ENCODE measurements at regions not wholly inside any gene's neighbourhood (a gene's known extent, or its start where the extent isn't known, plus 50 kb on each side); places are given as distances from the start of the nearest gene placed in this dataset.
"Not testable (repeated sequence)": the region's sequence is repeated elsewhere in the genome, so short reads cannot be mapped to it uniquely, and the experiment has no call there.

- no peak for DNase-seq
Observed at GRCh38 chr12:131192951-131193350, 239.2 kb downstream of the ADGRD1 start.

- no peak for DNase-seq
Observed at GRCh38 chr12:131194166-131194565, 240.5 kb downstream of the ADGRD1 start.

GRCh38 chr12:131195796-131196195 is 242.1 kb downstream of the ADGRD1 start:
- no peak for DNase-seq

- DNase-seq: no peak
Observed at GRCh38 chr12:131196220-131196619, 242.5 kb downstream of the ADGRD1 start.

- DNase-seq: no peak
Observed at GRCh38 chr12:131197490-131197889, 243.8 kb downstream of the ADGRD1 start.

- DNase-seq: no peak
Observed at GRCh38 chr12:131199221-131199620, 245.5 kb downstream of the ADGRD1 start.

GRCh38 chr12:131201912-131202311 is 248.2 kb downstream of the ADGRD1 start:
- DNase-seq: not testable (repeated sequence)

- no peak for DNase-seq
Observed at GRCh38 chr12:131202592-131203378, 249.1 kb downstream of the ADGRD1 start.

GRCh38 chr12:131203666-131204415 is 250.1 kb downstream of the ADGRD1 start:
- no peak for DNase-seq

- DNase-seq: no peak
Observed at GRCh38 chr12:131204416-131205274, 250.9 kb downstream of the ADGRD1 start.

- DNase-seq: not testable (repeated sequence)
Observed at GRCh38 chr12:131205275-131205933, 251.7 kb downstream of the ADGRD1 start.

GRCh38 chr12:131206630-131207299 is 253.1 kb downstream of the ADGRD1 start:
- not testable (repeated sequence) for DNase-seq

- DNase-seq: not testable (repeated sequence)
Observed at GRCh38 chr12:131207300-131207660, 253.6 kb downstream of the ADGRD1 start.

GRCh38 chr12:131207841-131208240 is 254.1 kb downstream of the ADGRD1 start:
- not testable (repeated sequence) for DNase-seq

GRCh38 chr12:131208425-131208824 is 254.7 kb downstream of the ADGRD1 start:
- no peak for DNase-seq

GRCh38 chr12:131209082-131210070 is 255.7 kb downstream of the ADGRD1 start:
- no peak for DNase-seq

- DNase-seq: no peak
Observed at GRCh38 chr12:131210506-131211339, 257.0 kb downstream of the ADGRD1 start.

GRCh38 chr12:131211340-131211938 is 257.7 kb downstream of the ADGRD1 start:
- no peak for DNase-seq

GRCh38 chr12:131213896-131214442 is 260.3 kb downstream of the ADGRD1 start:
- no peak for DNase-seq
